Common myeloid progenitor, CD34-positive (primary cell): ENCODE measurements at regions not wholly inside any gene's neighbourhood (a gene's known extent, or its start where the extent isn't known, plus 50 kb on each side); places are given as distances from the start of the nearest gene placed in this dataset.

Experiments
- CTCF ChIA-PET: fragments of 350-600 bp; sonication (Branson Sonifier 250); formaldehyde crosslinking; loops from one replicate; lab custom pipeline; 2021; ENCODE audit warnings: antibody characterized with exemption; lab: Charles Lee
- POLR2A ChIA-PET: fragments of 350-600 bp; sonication (Branson Sonifier 250); formaldehyde crosslinking; loops from one replicate; lab custom pipeline; 2021; ENCODE audit warnings: antibody characterized with exemption; lab: Charles Lee
- DNase-seq, 3 donors: peaks; one replicate each; pipeline versions ENCODE4 v3.0.0 to v3.0.0-alpha.2; 2013
- H3K27ac ChIP-seq, 2 experiments: 1 replicate in 1 of 2; 2 replicates in 1 of 2; pipeline ENCODE4 v1.7.0; 2013; ENCODE audit warnings: inconsistent platforms in 2 of 2, low read length in 2 of 2, mild to moderate bottlenecking in 2 of 2, low read depth in 1 of 2, moderate library complexity in 1 of 2; ENCODE audit not compliant: severe bottlenecking in 2 of 2, insufficient read depth in 1 of 2, poor library complexity in 1 of 2
- H3K27me3 ChIP-seq, 5 experiments: replicated peaks in 2 of 5; 1 replicate in 3 of 5; 2 replicates in 2 of 5; pipeline versions ENCODE4 v1.6.1 to v1.7.0; 2013; ENCODE audit warnings: low read length in 4 of 5, mild to moderate bottlenecking in 2 of 5, moderate library complexity in 2 of 5, inconsistent platforms in 1 of 5; ENCODE audit not compliant: insufficient read depth in 5 of 5, control insufficient read depth in 4 of 5
- H3K36me3 ChIP-seq, 4 experiments: 1 replicate in 2 of 4; 2 replicates in 2 of 4; pipeline versions ENCODE4 v1.6.1 to v1.7.0; 2013; ENCODE audit warnings: low read length in 3 of 4, control low read depth in 1 of 4, mild to moderate bottlenecking in 1 of 4; ENCODE audit not compliant: control insufficient read depth in 4 of 4, insufficient read depth in 4 of 4
- H3K4me1 ChIP-seq, 4 experiments: 1 replicate in 3 of 4; 2 replicates in 1 of 4; pipeline versions ENCODE4 v1.6.1 to v1.7.1; 2013; ENCODE audit warnings: low read length in 3 of 4, mild to moderate bottlenecking in 3 of 4, control low read depth in 1 of 4, inconsistent platforms in 1 of 4, moderate library complexity in 1 of 4; ENCODE audit not compliant: control insufficient read depth in 4 of 4, insufficient read depth in 4 of 4; ENCODE audit errors: control extremely low read depth in 1 of 4
- H3K4me3 ChIP-seq, 7 experiments: 1 replicate in 4 of 7; 2 replicates in 3 of 7; pipeline versions ENCODE4 v1.5.1 to v1.7.0; 2013; ENCODE audit warnings: mild to moderate bottlenecking in 7 of 7, low read length in 6 of 7, moderate library complexity in 6 of 7, inconsistent platforms in 2 of 7, low read depth in 2 of 7, control low read depth in 1 of 7; ENCODE audit not compliant: insufficient read depth in 4 of 7, control insufficient read depth in 1 of 7; ENCODE audit errors: extremely low read depth in 1 of 7
- H3K9me3 ChIP-seq, 5 experiments: 1 replicate in 4 of 5; 2 replicates in 1 of 5; pipeline versions ENCODE4 v1.6.1 to v1.7.1; 2013; ENCODE audit warnings: low read length in 4 of 5, mild to moderate bottlenecking in 2 of 5, inconsistent platforms in 1 of 5, low read depth in 1 of 5, moderate library complexity in 1 of 5; ENCODE audit not compliant: control insufficient read depth in 4 of 5, insufficient read depth in 2 of 5; ENCODE audit errors: control extremely low read depth in 1 of 5
- whole genome bisulfite sequencing: methylation state at CpG from one replicate; pipeline ENCODE4 v1.1.5; 2013; ENCODE audit not compliant: insufficient coverage; 5-methylcytosine and 5-hydroxymethylcytosine counted together

DNA sequence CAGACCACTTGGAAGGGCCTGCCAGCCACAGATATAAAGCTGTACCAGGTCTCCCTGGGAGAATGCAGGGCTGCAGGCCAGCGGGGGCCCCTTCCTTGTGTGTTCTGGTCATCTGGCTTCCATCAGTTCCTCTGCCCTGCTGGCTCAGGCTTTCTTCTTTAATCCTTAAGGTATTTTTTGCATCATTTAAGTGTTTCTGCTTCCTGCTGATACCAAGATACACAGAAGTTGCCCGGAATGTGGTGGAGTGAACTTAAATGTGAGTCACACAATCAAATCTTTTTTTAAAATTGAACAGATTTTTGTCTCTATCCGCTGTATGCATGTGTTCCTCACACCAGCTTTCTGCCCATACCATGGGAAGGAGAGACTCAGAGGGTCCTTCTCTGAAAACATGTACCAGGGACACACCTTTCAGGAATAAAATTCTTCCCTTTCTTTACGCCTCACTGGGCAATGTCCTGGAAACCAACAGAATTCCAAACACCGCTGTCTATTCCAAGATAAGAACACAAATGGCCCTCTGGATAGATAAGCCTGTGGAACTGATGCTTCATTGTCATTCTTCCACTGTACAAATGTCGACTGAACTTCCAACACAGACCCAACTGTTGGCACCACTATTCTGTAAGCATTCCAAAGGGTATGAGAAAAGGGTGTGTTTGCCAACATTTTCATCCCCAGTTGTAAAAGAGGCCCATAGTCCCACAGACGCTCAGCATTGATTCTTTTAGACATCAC lies 206.2 kb upstream of the MYLIP start:
- WGBS: 37% methylated on average over 5 of the region's 7 CpGs

GRCh38 chr6:15921243-15921642 lies 207.6 kb upstream of the MYLIP start:
- H3K36me3 ChIP-seq: no peaks in the 10 kb centered on the region
- CTCF ChIA-PET: interaction anchor here (1.2 to 1.7 kb wide), 3 partner anchors 9 to 17 kb away, joined by 3 to 4 read pairs (median 4); no protein-coding TSS in a partner anchor
- no peak for DNase-seq
- H3K4me3 ChIP-seq: no peak overlapping the region
- H3K9me3 ChIP-seq: no peaks in the 10 kb centered on the region
- no peak overlapping the region for H3K27ac ChIP-seq
- WGBS: 100% methylated on average over 1 of the region's 2 CpGs
- POLR2A ChIA-PET: interaction anchor here (1.6 kb wide), 1 partner anchor 17 kb away, joined by 3 read pairs; no protein-coding TSS in a partner anchor
- peaks cover 3 to 23% (median 14%) of the 10 kb centered on the region in 4 experiments for H3K4me1 ChIP-seq
- H3K27me3 ChIP-seq: no peaks in the 10 kb centered on the region

More for the DNA sequence above, 206.2 kb upstream of the MYLIP start:
- no peaks in the 10 kb centered on the region for H3K9me3 ChIP-seq
- ChIA-PET POLR2A (interaction anchor here (1.0 to 1.6 kb wide), 2 partner anchors 15 to 43 kb away, joined by 3 to 4 read pairs; no protein-coding TSS in a partner anchor), CTCF (interaction anchor here (1.4 to 1.7 kb wide), 3 partner anchors 8 to 12 kb away, joined by 3 to 4 read pairs (median 4); no protein-coding TSS in a partner anchor)
- H3K27ac ChIP-seq: no peak overlapping the region
- H3K4me3 ChIP-seq: no peak overlapping the region
- H3K27me3 ChIP-seq: no peaks in the 10 kb centered on the region
- peak; percentile 93 to 99 (median 98) for DNase-seq
- no peaks in the 10 kb centered on the region for H3K36me3 ChIP-seq
- peaks cover 4 to 28% (median 17%) of the 10 kb centered on the region in 4 experiments for H3K4me1 ChIP-seq

- no peaks in the 10 kb centered on the region for H3K9me3 ChIP-seq
- H3K4me1 ChIP-seq: peaks cover 0 to 9% (median 4%) of the 10 kb centered on the region in 4 experiments
- DNase-seq: no peak
- H3K36me3 ChIP-seq: no peaks in the 10 kb centered on the region
- H3K4me3 ChIP-seq: no peak overlapping the region
- no peak overlapping the region for H3K27ac ChIP-seq
- no peaks in the 10 kb centered on the region for H3K27me3 ChIP-seq
- ChIA-PET POLR2A (no interaction called here), CTCF (interaction anchor here (2.6 kb wide), 1 partner anchor 10 kb away, joined by 6 read pairs; no protein-coding TSS in a partner anchor)
- WGBS: 94% methylated on average over 2 of the region's 3 CpGs
These were observed 212.3 kb upstream of the MYLIP start for GRCh38 chr6:15916581-15916980.

DNA sequence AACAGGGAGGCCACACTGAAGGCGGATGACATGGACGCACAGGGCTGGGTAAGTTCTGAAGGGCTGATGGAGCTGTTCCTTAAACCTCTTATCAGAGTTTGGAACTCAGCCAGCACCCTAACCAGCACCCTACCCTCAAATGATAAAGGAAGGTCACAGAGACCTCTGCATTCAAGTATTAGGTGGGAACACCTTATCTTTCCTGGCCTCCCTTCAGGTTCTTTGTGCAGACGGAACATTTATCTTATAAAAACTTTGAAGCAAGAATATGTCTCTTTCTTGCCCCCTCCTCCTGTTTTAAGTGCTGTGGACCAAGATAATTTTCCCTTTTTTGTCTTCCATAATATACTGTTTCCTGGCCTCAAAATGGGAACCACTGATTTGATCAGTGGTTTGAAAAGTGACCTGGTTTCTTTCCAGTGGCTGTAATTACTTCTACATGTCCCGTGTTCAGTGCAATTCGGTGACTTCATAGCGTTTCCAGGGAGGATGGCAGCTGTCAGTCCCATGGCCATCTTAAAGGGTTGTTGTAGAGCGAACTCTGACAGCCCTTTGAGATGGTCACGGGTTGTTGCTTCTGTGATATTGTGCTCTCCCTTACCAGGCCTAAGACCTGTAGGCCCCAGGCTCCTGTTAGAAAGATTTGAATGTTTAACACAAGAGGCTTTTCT lies 213.2 kb upstream of the MYLIP start:
- Histone ChIP-seq H3K27ac (no peak overlapping the region), H3K4me1 (peaks cover 0 to 9% (median 2%) of the 10 kb centered on the region in 4 experiments), H3K4me3 (no peak overlapping the region), H3K36me3 (no peaks in the 10 kb centered on the region), H3K9me3 (no peaks in the 10 kb centered on the region), H3K27me3 (no peaks in the 10 kb centered on the region)
- 88% methylated on average over 6 of the region's 8 CpGs for WGBS
- DNase-seq: peak in 1 of 3 donors; percentile 30
- CTCF ChIA-PET: interaction anchor here (0.8 to 2.6 kb wide), 3 partner anchors 9 to 68 kb away, joined by 3 to 6 read pairs (median 3); no protein-coding TSS in a partner anchor
- POLR2A ChIA-PET: no interaction called here

- ChIA-PET POLR2A (no interaction called here), CTCF (interaction anchor here (0.8 to 2.6 kb wide), 2 partner anchors 8 to 67 kb away, joined by 3 to 6 read pairs; no protein-coding TSS in a partner anchor)
- Histone ChIP-seq H3K27me3 (no peaks in the 10 kb centered on the region), H3K27ac (no peak overlapping the region), H3K9me3 (no peaks in the 10 kb centered on the region), H3K36me3 (no peaks in the 10 kb centered on the region), H3K4me1 (peaks cover 0 to 9% (median 2%) of the 10 kb centered on the region in 4 experiments), H3K4me3 (no peak overlapping the region)
- no CpG with 5 or more reads among the region's 2 CpGs for WGBS
- DNase-seq: no peak
These were observed 214.3 kb upstream of the MYLIP start for GRCh38 chr6:15914553-15914952.

GRCh38 chr6:15913573-15913972 lies 215.3 kb upstream of the MYLIP start:
- Histone ChIP-seq H3K27ac (no peak overlapping the region), H3K4me3 (no peak overlapping the region), H3K36me3 (no peaks in the 10 kb centered on the region), H3K27me3 (no peaks in the 10 kb centered on the region), H3K9me3 (no peaks in the 10 kb centered on the region), H3K4me1 (peaks cover 0 to 9% (median 2%) of the 10 kb centered on the region in 4 experiments)
- no peak for DNase-seq
- ChIA-PET POLR2A (no interaction called here), CTCF (no interaction called here)
- 100% methylated on average over 1 of the region's 2 CpGs for WGBS
